ENCODE measurements at regions not wholly inside any gene's neighbourhood (a gene's known extent, or its start where the extent isn't known, plus 50 kb on each side); places are given as distances from the start of the nearest gene placed in this dataset.

DNA sequence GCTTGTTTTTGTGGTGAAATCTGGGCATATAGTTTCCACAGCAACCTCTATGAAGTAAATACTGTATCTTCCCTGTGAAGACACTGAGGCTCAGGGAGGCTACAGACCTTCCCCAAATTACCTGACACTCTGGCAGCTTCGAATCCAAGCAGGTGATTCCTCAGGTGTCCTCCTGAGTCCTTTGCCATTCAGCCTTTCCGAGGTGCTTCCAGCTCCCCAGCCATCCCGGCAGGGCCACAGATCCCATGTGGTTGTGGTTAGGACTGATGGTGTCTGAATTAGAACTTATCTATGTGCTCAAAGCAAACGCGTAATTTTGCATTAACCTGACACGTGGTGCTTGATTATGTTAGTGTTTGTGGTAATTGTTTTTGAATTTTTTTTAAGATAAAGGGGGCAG, 785.6 kb downstream of the BRD1 start:
- DNase-seq (ENCODE audit: low spot score), result no peak
- TF ChIP-seq, protein P1, sequence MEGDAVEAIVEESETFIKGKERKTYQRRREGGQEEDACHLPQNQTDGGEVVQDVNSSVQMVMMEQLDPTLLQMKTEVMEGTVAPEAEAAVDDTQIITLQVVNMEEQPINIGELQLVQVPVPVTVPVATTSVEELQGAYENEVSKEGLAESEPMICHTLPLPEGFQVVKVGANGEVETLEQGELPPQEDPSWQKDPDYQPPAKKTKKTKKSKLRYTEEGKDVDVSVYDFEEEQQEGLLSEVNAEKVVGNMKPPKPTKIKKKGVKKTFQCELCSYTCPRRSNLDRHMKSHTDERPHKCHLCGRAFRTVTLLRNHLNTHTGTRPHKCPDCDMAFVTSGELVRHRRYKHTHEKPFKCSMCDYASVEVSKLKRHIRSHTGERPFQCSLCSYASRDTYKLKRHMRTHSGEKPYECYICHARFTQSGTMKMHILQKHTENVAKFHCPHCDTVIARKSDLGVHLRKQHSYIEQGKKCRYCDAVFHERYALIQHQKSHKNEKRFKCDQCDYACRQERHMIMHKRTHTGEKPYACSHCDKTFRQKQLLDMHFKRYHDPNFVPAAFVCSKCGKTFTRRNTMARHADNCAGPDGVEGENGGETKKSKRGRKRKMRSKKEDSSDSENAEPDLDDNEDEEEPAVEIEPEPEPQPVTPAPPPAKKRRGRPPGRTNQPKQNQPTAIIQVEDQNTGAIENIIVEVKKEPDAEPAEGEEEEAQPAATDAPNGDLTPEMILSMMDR (IDR thresholded peaks at IDR 0.05), result no peak
- peaks cover 0 to 8% of the 10 kb centered on the region in 2 donors for H3K4me1 ChIP-seq (ENCODE audit: control insufficient read depth in 1 of 2, low read depth in 2 of 2)

DNA sequence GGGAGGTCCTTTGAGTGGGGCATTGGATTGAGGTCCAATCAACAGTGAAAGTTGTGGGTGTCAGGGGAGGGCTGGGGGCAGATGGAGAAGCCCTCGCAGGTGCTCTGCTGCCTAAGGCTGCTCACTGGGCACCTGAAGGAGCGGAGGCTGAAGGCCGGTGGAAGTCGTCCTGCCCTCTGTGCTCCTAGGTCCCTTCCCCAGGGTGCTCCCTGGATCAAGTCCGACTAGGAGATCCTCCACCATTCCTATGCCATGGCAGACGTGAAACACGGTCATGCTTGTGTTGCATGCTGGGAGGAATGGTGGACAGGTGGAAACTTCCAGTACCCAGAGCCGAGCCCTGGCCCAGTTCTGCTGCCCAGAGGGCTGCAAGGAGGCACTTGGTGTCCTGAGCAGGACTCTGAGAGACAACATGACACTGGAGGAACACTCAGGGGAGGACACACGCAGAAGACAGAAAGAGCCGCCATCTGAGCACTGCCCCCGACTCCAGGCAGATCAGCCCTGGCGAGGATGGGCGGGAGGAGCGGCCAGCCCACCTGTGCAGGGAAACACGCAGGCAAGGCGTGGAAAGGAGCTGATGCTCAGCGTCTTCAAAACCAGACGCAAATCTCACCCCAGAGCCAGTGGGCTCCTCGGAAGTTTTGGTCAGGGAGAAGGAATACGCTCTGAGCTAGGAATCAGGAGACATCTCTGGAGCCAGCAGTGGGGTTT, 786.8 kb downstream of the BRD1 start:
- Histone ChIP-seq H3K27ac (no peak overlapping the region), H3K27me3 (replicated peaks; ENCODE audit: insufficient read depth) (no peaks in the 10 kb centered on the region), H3K4me1 (ENCODE audit: control insufficient read depth in 1 of 2, low read depth in 2 of 2) (peaks cover 0 to 8% of the 10 kb centered on the region in 2 donors), H3K9me3 (no peaks in the 10 kb centered on the region), H3K36me3 (no peaks in the 10 kb centered on the region), H3K4me3 (no peak overlapping the region)
- TF ChIP-seq, protein P1 (IDR thresholded peaks at IDR 0.05), result no peak
- no peak for DNase-seq (ENCODE audit: low spot score)
- ATAC-seq (ENCODE audit: insufficient number of reproducible peaks, low FRiP score, low read depth), result no peak

More for the DNA sequence above, 785.6 kb downstream of the BRD1 start:
- Histone ChIP-seq H3K9me3 (no peaks in the 10 kb centered on the region), H3K27me3 (replicated peaks; ENCODE audit: insufficient read depth) (no peaks in the 10 kb centered on the region), H3K36me3 (no peaks in the 10 kb centered on the region), H3K4me3 (no peak overlapping the region), H3K27ac (no peak overlapping the region)
- ATAC-seq (ENCODE audit: insufficient number of reproducible peaks, low FRiP score, low read depth), result no peak

DNA sequence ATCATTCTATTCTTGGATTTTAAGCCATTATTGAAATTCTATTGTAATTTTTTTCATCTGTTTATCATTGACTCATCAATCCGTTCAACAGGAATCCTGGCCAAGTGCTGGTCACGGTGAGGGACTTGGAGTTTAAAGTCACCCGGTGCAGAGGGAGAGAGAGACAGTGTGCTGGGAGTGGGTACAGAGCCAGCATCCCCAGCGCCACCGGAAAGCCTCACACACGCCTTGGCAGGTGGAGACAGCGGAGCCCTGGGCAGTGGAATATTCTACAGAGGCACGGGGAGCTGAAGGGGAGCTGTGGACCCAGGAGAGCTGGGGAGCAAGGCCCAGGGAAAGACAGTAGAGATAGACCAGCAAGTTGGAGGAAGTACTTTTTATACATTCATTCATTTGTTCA, 787.6 kb downstream of the BRD1 start:
- DNase-seq (ENCODE audit: low spot score) (no peak), ATAC-seq (ENCODE audit: insufficient number of reproducible peaks, low FRiP score, low read depth) (no peak)
- H3K36me3 ChIP-seq, result no peaks in the 10 kb centered on the region
- peaks cover 0 to 8% of the 10 kb centered on the region in 2 donors for H3K4me1 ChIP-seq (ENCODE audit: control insufficient read depth in 1 of 2, low read depth in 2 of 2)
- H3K27ac ChIP-seq, result no peak overlapping the region
- TF ChIP-seq, protein P1 (IDR thresholded peaks at IDR 0.05), result no peak
- H3K9me3 ChIP-seq, result no peaks in the 10 kb centered on the region
- H3K4me3 ChIP-seq, result no peak overlapping the region
- H3K27me3 ChIP-seq (replicated peaks; ENCODE audit: insufficient read depth), result no peaks in the 10 kb centered on the region

DNA sequence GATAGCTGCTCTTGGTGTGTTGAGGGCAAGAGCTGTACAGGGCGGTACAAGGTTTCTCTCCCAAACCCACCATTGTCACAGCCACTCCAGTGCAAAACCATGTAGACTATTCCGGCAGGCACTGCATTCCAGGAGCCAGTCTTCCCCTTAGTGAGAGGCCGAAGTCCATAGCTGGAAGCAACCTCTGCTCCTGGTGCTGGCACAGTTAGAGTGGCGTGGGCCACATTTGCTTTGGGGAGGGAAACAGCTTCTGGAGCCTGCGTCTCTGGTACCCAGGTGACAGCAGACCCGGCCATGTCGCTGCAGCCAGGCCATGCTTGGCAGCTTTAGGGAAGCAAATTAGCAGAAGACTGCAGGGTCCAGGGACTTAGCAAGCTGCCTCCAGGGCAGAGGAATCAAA, 788.0 kb downstream of the BRD1 start:
- TF ChIP-seq, protein P1 (IDR thresholded peaks at IDR 0.05), result no peak
- no peak overlapping the region for H3K27ac ChIP-seq
- H3K27me3 ChIP-seq (replicated peaks; ENCODE audit: insufficient read depth), result no peaks in the 10 kb centered on the region
- H3K4me3 ChIP-seq, result no peak overlapping the region
- no peak for ATAC-seq (ENCODE audit: insufficient number of reproducible peaks, low FRiP score, low read depth)
- no peak for DNase-seq (ENCODE audit: low spot score)
- H3K36me3 ChIP-seq, result no peaks in the 10 kb centered on the region
- H3K9me3 ChIP-seq, result no peaks in the 10 kb centered on the region
- peaks cover 0 to 8% of the 10 kb centered on the region in 2 donors for H3K4me1 ChIP-seq (ENCODE audit: control insufficient read depth in 1 of 2, low read depth in 2 of 2)

DNA sequence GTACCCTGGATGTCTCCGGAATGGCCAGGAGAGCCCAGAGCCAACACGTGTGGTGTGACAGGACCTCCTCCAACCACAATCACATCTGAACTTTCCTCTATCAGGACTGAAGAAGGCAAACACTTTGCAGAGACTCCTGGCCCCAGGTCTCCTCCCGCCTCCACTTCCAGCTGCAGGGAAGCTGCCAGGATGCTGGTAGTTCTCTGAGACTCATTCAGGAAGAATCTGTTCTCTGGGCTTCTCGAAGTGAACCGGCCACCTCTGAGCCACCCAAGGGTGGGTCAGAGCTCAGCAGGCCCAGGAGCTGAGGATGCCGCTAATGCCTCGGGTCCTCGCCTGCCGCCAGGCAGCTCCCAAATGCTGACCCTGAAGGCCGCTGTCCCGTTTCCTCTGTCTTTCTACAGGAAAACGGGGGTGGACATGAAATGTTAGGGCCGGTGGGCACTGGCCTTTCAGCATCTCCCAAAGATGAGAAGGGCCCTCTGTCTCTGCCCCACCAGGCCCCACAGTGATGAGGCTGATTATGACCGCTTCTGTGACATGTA, 789.9 kb downstream of the BRD1 start:
- no peaks in the 10 kb centered on the region for H3K36me3 ChIP-seq
- TF ChIP-seq, protein P1 (IDR thresholded peaks at IDR 0.05), result no peak
- H3K4me3 ChIP-seq, result no peak overlapping the region
- no peaks in the 10 kb centered on the region for H3K9me3 ChIP-seq
- H3K4me1 ChIP-seq (ENCODE audit: control insufficient read depth in 1 of 2, low read depth in 2 of 2), result peaks cover 0 to 8% of the 10 kb centered on the region in 2 donors
- DNase-seq (ENCODE audit: low spot score) (no peak), ATAC-seq (ENCODE audit: insufficient number of reproducible peaks, low FRiP score, low read depth) (no peak)
- H3K27ac ChIP-seq, result no peak overlapping the region
- H3K27me3 ChIP-seq (replicated peaks; ENCODE audit: insufficient read depth), result no peaks in the 10 kb centered on the region
